ENCODE measurements at regions not wholly inside any gene's neighbourhood (a gene's known extent, or its start where the extent isn't known, plus 50 kb on each side); places are given as distances from the start of the nearest gene placed in this dataset.
"Not testable (repeated sequence)": the region's sequence is repeated elsewhere in the genome, so short reads cannot be mapped to it uniquely, and the experiment has no call there.

- DNase-seq, result no peak
These were observed 844.3 kb downstream of the TBC1D32 start for GRCh38 chr6:120489941-120490340.

DNA sequence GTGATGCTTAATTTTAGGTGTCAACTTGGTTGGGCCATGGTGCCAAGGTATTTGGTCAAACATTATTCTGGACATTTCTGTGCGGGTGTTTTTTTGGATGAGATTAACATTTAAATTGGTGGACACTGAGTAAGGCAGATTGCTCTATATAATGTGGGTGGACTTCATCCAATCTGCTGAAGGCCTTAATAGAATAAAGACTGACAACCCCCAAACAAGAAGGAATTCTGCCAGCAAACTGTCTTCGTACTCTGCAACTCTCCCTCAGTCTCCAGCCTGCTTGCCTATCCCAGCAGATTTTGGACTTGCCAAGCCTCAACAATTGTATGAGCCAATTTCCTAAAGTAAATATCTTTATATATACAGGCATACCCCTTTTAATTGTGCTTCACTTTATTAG lies 850.1 kb downstream of the TBC1D32 start:
- DNase-seq, result no peak

- no peak for DNase-seq
These were observed 855.6 kb downstream of the TBC1D32 start for GRCh38 chr6:120478650-120479049.

- no peak for DNase-seq
These were observed 860.5 kb downstream of the TBC1D32 start for GRCh38 chr6:120473804-120474203.

GRCh38 chr6:120468486-120468885 lies 865.8 kb downstream of the TBC1D32 start:
- no peak for DNase-seq

DNA sequence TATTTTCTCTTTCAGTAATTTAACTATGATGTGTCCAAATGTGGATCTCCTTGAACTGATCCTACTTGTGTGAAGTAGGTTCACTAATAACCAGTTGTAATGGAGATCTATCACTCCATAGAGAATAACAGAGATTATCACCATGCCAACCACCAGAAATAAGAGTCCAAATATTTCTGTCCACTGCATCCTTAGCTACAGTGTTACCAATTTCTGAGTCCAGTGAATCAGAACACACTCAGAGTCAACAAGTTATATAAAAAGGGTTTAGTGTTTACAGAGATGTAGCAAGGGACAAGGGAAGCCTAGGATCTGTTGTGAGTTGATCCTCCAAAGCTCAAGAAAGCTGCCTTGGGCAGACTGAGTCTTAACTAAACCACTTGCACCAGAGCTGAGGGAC lies 882.8 kb downstream of the TBC1D32 start:
- DNase-seq, result no peak

GRCh38 chr6:120447605-120448004 lies 886.7 kb downstream of the TBC1D32 start:
- no peak for DNase-seq

GRCh38 chr6:120432840-120433239 lies 901.4 kb downstream of the TBC1D32 start:
- not testable (repeated sequence) for DNase-seq

- no peak for DNase-seq
These were observed 902.4 kb downstream of the TBC1D32 start for GRCh38 chr6:120431841-120432240.

GRCh38 chr6:120411394-120411793 lies 922.9 kb downstream of the TBC1D32 start:
- no peak for DNase-seq

- no peak for DNase-seq
These were observed 923.7 kb downstream of the TBC1D32 start for GRCh38 chr6:120410586-120410985.

DNA sequence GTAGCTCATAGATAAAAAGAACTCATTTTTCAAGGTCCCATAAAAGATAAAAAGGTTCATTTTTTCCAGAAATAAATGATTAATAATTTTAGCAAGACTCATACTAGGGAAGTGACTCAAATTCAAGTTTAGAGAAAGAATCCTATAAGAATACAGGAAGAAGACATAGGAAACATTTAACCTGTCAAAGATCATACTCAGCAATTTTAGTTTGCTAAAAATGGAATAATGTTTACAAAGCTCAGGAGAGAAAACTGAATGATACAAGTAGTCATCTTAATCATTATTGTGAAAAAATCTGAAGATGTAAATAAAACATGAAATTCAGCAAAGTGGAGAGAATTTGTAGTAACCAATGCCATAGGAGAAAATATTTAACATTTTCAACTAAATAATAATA lies 926.6 kb downstream of the TBC1D32 start:
- DNase-seq, result no peak

- no peak for DNase-seq
These were observed 928.3 kb downstream of the TBC1D32 start for GRCh38 chr6:120405947-120406346.

DNA sequence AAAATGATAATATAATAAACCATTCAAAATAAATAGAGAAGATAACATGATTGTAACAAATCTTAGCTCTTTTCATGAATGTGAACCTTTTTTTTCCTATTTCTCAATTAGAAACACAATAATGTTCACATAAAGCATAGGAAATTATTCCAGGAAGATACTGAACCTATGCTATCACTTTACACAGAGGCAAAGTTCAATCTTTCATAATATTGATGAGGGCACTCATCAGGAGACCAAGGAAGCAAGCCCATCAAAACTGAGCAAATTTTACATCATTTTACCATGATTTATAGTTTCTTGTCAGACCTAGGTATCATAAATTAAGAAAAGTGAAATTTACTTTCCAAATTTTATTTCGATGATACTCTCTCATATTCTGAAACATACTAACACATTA lies 938.5 kb downstream of the TBC1D32 start:
- DNase-seq, result no peak

GRCh38 chr6:120395330-120395729 lies 939.0 kb downstream of the TBC1D32 start:
- no peak for DNase-seq

DNA sequence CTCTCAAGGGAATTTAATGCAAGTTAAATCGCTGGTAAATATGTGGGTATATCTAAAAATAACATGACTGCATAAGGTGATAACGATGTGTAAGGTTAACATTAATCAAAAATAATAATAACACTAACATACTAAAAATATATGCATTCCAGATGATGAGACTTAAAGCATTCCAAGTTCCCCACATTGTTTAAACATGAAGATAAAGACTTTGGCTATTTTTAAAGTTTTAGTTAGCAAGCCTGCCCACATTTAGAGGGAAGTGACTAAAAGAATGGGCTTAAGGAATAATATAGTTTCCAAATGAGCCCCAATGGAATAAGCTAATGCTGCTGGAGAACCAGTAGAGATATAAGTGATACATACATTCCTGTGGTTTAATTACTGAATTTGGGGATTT lies 941.3 kb downstream of the TBC1D32 start:
- DNase-seq, result no peak

- DNase-seq, result no peak
These were observed 949.6 kb downstream of the TBC1D32 start for GRCh38 chr6:120384671-120385070.

DNA sequence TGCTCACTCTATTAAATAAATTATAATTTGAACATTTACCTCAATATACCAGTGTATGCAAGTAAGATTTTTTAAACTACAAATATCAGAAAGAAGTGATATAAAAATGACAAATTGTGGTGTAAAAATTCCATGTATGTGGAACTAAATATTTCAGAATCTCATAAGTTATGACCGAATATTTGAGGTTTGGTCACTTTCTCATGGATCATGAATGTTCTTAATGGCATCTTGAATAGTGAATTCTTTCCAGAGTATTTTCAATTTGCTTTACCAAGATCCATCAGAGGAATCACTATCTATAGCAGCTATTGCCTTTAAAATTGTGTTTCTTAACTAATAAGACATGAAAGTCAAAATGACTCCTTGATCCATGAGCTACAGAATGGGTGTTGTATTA lies 950.6 kb downstream of the TBC1D32 start:
- no peak for DNase-seq

DNA sequence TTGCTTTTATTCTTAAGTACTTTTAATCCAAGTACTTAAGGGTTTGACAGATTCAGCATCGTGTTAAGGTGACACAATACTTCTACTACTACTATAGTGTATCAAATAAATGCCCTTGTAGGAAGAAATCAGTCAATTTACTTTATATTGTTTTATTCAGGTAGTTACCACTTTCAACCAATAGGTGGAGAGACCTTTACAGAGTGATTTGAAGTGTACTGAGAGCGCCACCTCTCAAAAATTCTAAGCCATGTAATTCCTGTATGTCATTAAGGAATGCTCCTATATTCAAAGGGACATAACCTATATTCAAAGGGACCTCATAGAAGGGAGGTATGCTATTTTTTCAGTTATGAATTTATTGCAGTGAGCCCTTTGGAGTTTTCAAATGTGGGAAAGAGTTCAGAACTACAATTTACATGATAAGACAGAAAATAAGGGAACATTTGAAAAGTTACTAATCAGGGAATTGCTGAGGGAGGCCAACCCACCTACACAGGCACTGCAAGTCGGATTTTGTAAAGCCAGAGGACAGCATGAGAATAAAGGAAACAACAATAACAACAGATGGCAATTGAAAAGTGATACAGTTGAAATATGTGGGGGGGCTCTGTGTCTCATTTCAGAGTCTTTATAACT lies 955.6 kb downstream of the TBC1D32 start:
- no peak for DNase-seq

- DNase-seq, result no peak
These were observed 961.1 kb downstream of the TBC1D32 start for GRCh38 chr6:120373185-120373584.

- no peak for DNase-seq
These were observed 970.9 kb downstream of the TBC1D32 start for GRCh38 chr6:120363429-120363828.

DNA sequence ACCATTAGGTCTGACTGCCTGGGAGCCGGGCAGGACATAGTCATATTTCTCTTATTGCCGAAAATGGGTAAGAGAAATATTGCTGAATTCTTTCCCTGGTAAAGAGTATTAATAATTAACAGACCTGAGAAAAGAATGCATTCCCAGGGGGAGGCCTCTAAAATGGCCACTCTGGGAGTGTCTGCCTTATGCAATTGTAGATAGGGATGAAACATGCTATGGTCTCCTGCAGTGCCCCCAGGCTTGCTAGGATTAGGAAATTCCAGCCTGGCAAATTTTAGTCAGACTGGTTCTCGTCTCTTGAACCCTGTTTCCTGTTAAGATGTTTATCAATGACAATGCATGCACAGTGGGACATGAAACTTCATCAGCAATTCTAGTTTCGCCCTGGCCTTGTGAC lies 975.7 kb downstream of the TBC1D32 start:
- not testable (repeated sequence) for DNase-seq

GRCh38 chr6:120357447-120357846 lies 976.8 kb downstream of the TBC1D32 start:
- no peak for DNase-seq

DNA sequence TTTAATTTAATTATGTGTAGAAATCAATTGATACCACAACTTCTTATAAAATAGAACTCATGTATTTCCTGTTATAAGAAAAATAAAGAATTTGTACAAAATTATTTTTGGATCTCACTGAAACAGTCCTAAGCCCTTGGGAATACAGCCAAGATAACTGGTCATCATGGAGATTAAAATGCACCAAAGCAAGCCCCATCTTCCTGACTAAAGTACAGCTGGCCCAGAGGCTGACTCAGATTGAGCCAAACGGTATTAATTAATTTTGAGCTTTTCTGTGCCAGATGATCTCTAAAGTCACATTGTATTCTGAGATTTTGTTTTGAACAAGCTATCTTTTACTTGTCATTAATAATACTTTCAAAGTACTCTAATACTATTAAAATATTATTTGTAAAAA lies 978.5 kb downstream of the TBC1D32 start:
- no peak for DNase-seq

DNA sequence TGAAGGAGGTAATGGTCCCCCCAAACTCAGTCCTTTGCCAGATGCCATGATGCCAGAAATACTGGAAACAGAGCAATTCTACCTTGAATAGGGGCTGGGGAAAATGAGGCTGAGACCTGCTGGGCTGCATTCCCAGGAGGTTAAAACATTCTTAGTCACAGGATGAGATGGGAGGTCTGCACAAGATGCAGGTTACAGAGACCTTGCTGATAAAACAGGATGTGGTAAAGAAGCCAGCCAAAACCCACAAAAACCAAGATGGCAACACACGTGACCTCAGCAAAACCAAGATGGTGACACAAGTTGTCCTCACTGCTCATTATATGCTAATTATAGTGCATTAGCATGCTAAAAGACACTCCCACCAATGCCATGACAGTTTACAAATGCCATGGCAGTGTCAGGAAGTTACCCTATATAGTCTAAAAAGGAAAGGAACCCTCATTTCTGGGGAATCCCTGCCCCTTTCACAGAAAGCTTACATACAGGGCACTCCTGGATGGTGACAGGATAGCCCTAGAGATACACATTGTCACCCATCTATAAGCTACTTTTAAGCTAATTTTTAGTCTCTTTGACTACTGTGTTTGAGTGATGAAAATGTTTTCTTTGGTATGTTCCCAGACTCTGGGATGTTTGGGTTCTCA lies 979.7 kb downstream of the TBC1D32 start:
- DNase-seq, result no peak

All from activated CD4-positive, CD25-positive, alpha-beta regulatory T cell (primary cell).